ENCODE measurements at regions not wholly inside any gene's neighbourhood (a gene's known extent, or its start where the extent isn't known, plus 50 kb on each side); places are given as distances from the start of the nearest gene placed in this dataset.

DNA sequence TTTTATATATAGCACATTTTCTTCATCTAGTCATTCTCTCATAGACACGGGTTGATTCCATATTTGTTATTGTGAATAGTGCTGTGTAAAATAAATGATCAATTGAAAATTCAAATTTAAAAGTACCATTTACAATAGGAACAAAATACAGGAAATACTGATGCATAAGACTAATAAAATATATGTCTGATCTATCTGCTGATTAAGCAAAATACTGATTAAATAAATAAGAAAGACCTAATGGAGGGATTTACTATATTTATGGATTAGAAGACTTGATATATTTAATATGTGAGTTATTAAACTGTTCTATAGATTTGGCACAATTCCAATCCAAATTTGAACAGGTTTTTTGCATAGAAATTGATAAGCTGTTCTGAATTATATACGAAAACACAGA, 1044.8 kb upstream of the ADGRL2 start:
- H4K20me1 ChIP-seq (ENCODE audit: insufficient read depth), result no peaks in the 10 kb centered on the region
- H3K4me3 ChIP-seq (ENCODE audit: low read length), result no peak overlapping the region
- no peaks in the 10 kb centered on the region for H3F3A ChIP-seq (ENCODE audit: insufficient read depth, low read length, poor library complexity, severe bottlenecking)
- H3K79me2 ChIP-seq (replicated peaks; ENCODE audit: insufficient read depth, low read length), result no peaks in the 10 kb centered on the region
- no peak overlapping the region for H2AFZ ChIP-seq (ENCODE audit: low read depth, low read length)
- H3K36me3 ChIP-seq (ENCODE audit: insufficient read depth, low read length), result no peaks in the 10 kb centered on the region
- no peaks in the 10 kb centered on the region for H3K9me3 ChIP-seq (ENCODE audit: low read length)
- no peak overlapping the region for H3K4me2 ChIP-seq (ENCODE audit: low read length)
- H3K27me3 ChIP-seq (ENCODE audit: insufficient read depth, low read depth, low read length), result no peaks in the 10 kb centered on the region
- no peak overlapping the region for H3K27ac ChIP-seq (ENCODE audit: low read length)
- H3K9ac ChIP-seq (ENCODE audit: low read length), result no peak overlapping the region
- TF ChIP-seq, protein P1, sequence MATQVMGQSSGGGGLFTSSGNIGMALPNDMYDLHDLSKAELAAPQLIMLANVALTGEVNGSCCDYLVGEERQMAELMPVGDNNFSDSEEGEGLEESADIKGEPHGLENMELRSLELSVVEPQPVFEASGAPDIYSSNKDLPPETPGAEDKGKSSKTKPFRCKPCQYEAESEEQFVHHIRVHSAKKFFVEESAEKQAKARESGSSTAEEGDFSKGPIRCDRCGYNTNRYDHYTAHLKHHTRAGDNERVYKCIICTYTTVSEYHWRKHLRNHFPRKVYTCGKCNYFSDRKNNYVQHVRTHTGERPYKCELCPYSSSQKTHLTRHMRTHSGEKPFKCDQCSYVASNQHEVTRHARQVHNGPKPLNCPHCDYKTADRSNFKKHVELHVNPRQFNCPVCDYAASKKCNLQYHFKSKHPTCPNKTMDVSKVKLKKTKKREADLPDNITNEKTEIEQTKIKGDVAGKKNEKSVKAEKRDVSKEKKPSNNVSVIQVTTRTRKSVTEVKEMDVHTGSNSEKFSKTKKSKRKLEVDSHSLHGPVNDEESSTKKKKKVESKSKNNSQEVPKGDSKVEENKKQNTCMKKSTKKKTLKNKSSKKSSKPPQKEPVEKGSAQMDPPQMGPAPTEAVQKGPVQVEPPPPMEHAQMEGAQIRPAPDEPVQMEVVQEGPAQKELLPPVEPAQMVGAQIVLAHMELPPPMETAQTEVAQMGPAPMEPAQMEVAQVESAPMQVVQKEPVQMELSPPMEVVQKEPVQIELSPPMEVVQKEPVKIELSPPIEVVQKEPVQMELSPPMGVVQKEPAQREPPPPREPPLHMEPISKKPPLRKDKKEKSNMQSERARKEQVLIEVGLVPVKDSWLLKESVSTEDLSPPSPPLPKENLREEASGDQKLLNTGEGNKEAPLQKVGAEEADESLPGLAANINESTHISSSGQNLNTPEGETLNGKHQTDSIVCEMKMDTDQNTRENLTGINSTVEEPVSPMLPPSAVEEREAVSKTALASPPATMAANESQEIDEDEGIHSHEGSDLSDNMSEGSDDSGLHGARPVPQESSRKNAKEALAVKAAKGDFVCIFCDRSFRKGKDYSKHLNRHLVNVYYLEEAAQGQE (IDR thresholded peaks at IDR 0.05; ENCODE audit: borderline replicate concordance), result no peak
- no peak for TF ChIP-seq EP300 (conservative IDR thresholded peaks at IDR 0.05; ENCODE audit: poor library complexity, severe bottlenecking)
- no peaks in the 10 kb centered on the region for H3K9me2 ChIP-seq (ENCODE audit: insufficient read depth, low read length)

DNA sequence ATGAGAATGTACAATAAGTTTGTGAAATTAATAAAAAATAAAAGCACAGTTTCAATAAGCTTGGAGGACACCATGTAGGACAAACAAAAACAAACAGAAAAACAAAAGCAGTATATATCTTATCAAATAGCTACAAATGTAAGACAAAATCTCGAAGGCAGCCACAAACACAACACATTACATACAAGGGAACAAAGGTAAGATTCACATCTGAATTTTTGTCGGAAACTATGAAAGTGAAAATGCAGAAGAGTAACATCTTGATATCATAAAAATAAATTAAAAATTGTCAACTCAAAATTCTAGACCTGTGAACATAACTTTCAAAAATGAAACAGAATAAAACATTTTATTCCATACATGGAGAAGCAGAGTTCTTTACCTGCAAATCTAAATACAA, 1049.5 kb upstream of the ADGRL2 start:
- Histone ChIP-seq H3K9me3 (ENCODE audit: low read length) (no peaks in the 10 kb centered on the region), H3F3A (ENCODE audit: insufficient read depth, low read length, poor library complexity, severe bottlenecking) (no peaks in the 10 kb centered on the region)

More for the DNA sequence above, 1049.5 kb upstream of the ADGRL2 start:
- Histone ChIP-seq H3K27me3 (ENCODE audit: insufficient read depth, low read depth, low read length) (no peaks in the 10 kb centered on the region), H2AFZ (ENCODE audit: low read depth, low read length) (no peak overlapping the region), H3K79me2 (replicated peaks; ENCODE audit: insufficient read depth, low read length) (no peaks in the 10 kb centered on the region), H3K4me3 (ENCODE audit: low read length) (no peak overlapping the region), H4K20me1 (ENCODE audit: insufficient read depth) (no peaks in the 10 kb centered on the region), H3K36me3 (ENCODE audit: insufficient read depth, low read length) (no peaks in the 10 kb centered on the region), H3K9ac (ENCODE audit: low read length) (no peak overlapping the region), H3K4me2 (ENCODE audit: low read length) (no peak overlapping the region), H3K9me2 (ENCODE audit: insufficient read depth, low read length) (no peaks in the 10 kb centered on the region), H3K27ac (ENCODE audit: low read length) (no peak overlapping the region)
- TF ChIP-seq, protein P1 (IDR thresholded peaks at IDR 0.05; ENCODE audit: borderline replicate concordance), result no peak
- TF ChIP-seq, protein P2, sequence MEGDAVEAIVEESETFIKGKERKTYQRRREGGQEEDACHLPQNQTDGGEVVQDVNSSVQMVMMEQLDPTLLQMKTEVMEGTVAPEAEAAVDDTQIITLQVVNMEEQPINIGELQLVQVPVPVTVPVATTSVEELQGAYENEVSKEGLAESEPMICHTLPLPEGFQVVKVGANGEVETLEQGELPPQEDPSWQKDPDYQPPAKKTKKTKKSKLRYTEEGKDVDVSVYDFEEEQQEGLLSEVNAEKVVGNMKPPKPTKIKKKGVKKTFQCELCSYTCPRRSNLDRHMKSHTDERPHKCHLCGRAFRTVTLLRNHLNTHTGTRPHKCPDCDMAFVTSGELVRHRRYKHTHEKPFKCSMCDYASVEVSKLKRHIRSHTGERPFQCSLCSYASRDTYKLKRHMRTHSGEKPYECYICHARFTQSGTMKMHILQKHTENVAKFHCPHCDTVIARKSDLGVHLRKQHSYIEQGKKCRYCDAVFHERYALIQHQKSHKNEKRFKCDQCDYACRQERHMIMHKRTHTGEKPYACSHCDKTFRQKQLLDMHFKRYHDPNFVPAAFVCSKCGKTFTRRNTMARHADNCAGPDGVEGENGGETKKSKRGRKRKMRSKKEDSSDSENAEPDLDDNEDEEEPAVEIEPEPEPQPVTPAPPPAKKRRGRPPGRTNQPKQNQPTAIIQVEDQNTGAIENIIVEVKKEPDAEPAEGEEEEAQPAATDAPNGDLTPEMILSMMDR (IDR thresholded peaks at IDR 0.05; ENCODE audit: poor library complexity, severe bottlenecking), result no peak
- TF ChIP-seq EP300 (conservative IDR thresholded peaks at IDR 0.05; ENCODE audit: poor library complexity, severe bottlenecking) (no peak), EZH2 (IDR thresholded peaks at IDR 0.05; ENCODE audit: borderline replicate concordance, insufficient read depth, low read length, poor library complexity, severe bottlenecking) (no peak), TAF1 (IDR thresholded peaks at IDR 0.05; ENCODE audit: low read depth) (no peak), MXI1 (conservative IDR thresholded peaks at IDR 0.05; ENCODE audit: poor library complexity, severe bottlenecking) (no peak), POLR2AphosphoS5 (IDR thresholded peaks at IDR 0.05) (no peak), RAD21 (conservative IDR thresholded peaks at IDR 0.05) (no peak), SMC3 (conservative IDR thresholded peaks at IDR 0.05; ENCODE audit: poor library complexity) (no peak)

All from neural cell (in vitro differentiated cells).